ENCODE measurements at regions not wholly inside any gene's neighbourhood (a gene's known extent, or its start where the extent isn't known, plus 50 kb on each side); places are given as distances from the start of the nearest gene placed in this dataset.

GRCh38 chr2:222360997-222361396, 62.2 kb upstream of the PAX3 start:
- Histone ChIP-seq H3K9me1 (replicated peaks; ENCODE audit: control insufficient read depth, extremely low read depth, insufficient read depth, low read length) (no peaks in the 10 kb centered on the region), H3K4me1 (ENCODE audit: control insufficient read depth, extremely low read depth, insufficient read depth, low read length) (peaks cover 20% of the 10 kb centered on the region), H3K4me2 (ENCODE audit: insufficient read depth, low read length) (no peak overlapping the region), H3K36me3 (ENCODE audit: control insufficient read depth in 2 of 2, extremely low read depth in 1 of 2, insufficient read depth in 2 of 2, low read length in 2 of 2) (no peaks in the 10 kb centered on the region), H2AFZ (ENCODE audit: low read depth, low read length) (no peak overlapping the region), H3K4me3 (replicated peaks in 1 of 3; ENCODE audit: insufficient read depth in 1 of 3, low read depth in 1 of 3, low read length in 3 of 3) (no peak overlapping the region), H3K27me3 (ENCODE audit: control insufficient read depth in 2 of 2, insufficient read depth in 2 of 2, low read length in 2 of 2) (peaks cover 0 to 1% of the 10 kb centered on the region in 2 experiments), H3K79me2 (ENCODE audit: control insufficient read depth, insufficient read depth, low read length) (no peaks in the 10 kb centered on the region), H4K20me1 (replicated peaks; ENCODE audit: control insufficient read depth, extremely low read depth, insufficient read depth, low read length) (no peaks in the 10 kb centered on the region), H3K27ac (ENCODE audit: insufficient read depth, low read depth, low read length) (no peak overlapping the region), H3K9ac (replicated peaks; ENCODE audit: extremely low read depth, insufficient read depth, low read length) (no peak overlapping the region), H3K9me3 (replicated peaks; ENCODE audit: control insufficient read depth, insufficient read depth, low read length) (no peaks in the 10 kb centered on the region)
- POLR2A ChIA-PET: no interaction called here
- FAIRE-seq: no peak
- no peak for DNase-seq (ENCODE audit: low read depth, low spot score)
- TF ChIP-seq CTCF (IDR thresholded peaks at IDR 0.05; ENCODE audit: extremely low read depth in 1 of 2, insufficient read depth in 1 of 2, low read depth in 1 of 2, low read length in 2 of 2): no peak
- TF ChIP-seq POLR2A (IDR thresholded peaks at IDR 0.05; ENCODE audit: low read depth, low read length): no peak
- TF ChIP-seq MYC (IDR thresholded peaks at IDR 0.05; ENCODE audit: low read depth, low read length): no peak
- no peak for TF ChIP-seq POLR2AphosphoS5 (IDR thresholded peaks at IDR 0.05; ENCODE audit: insufficient read depth, low read depth, low read length)
- no peak for TF ChIP-seq JUN (IDR thresholded peaks at IDR 0.05; ENCODE audit: borderline replicate concordance, insufficient read depth, insufficient read length, low read depth)
- no peak for TF ChIP-seq EZH2 (IDR thresholded peaks at IDR 0.05; ENCODE audit: borderline replicate concordance, low read depth, low read length, severe bottlenecking)
- no peak for TF ChIP-seq FOS (IDR thresholded peaks at IDR 0.05; ENCODE audit: borderline replicate concordance, insufficient read depth, low read length)
- no peak for TF ChIP-seq MAX (IDR thresholded peaks at IDR 0.05; ENCODE audit: insufficient read depth, insufficient read length)
- no peak for TF ChIP-seq GATA2 (IDR thresholded peaks at IDR 0.05; ENCODE audit: insufficient read depth, insufficient read length, low read depth, low read length)
- intact Hi-C loops (cut with micrococcal nuclease) (no loop called here), dilution Hi-C loops (cut with MboI; ENCODE audit: extremely low pct_ligation_motif_present, low sequenced_read_pairs) (no loop called here)
- CTCF ChIA-PET: no interaction called here
- no TSS peak for BruUV-seq (replicated peaks)
